Lung microvascular endothelial cell (primary cell): ENCODE measurements at regions not wholly inside any gene's neighbourhood (a gene's known extent, or its start where the extent isn't known, plus 50 kb on each side); places are given as distances from the start of the nearest gene placed in this dataset.

ENCODE experiments used
- DNase-seq, 2 donors: peaks; one replicate each; pipeline versions ENCODE4 v3.0.0 to v3.0.0-alpha.2; 2010; ENCODE audit warnings: low read depth in 2 of 2

DNA sequence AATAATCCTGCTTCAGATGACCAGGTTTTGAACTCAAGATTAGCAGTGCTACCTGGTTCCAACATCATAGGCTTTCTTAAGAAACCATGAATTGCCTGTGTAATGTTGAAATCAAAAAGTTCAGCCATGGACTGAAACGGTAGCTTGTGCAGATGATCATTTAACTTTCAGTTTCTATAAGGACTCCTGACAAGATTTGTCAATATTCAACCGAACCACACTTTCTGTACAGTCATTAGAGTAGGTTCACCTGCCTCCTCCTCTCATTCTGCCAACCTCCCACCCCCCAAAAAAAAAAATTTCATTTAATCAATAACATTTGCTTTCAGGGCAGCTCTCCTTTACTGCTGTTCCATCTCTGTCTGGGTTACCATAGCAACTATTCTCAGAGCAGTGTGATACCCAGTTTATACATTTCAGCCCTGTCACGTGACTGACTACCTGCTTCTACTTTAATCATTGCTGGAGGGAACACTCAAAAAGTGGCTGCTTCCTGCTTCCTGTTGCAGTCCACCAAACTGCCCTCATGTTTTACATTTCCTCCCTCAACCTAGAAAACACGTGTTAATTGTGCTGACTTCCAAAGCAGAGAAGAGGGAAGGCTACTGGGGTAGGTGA, 275.5 kb downstream of the SS18 start:
- DNase-seq: no peak

DNA sequence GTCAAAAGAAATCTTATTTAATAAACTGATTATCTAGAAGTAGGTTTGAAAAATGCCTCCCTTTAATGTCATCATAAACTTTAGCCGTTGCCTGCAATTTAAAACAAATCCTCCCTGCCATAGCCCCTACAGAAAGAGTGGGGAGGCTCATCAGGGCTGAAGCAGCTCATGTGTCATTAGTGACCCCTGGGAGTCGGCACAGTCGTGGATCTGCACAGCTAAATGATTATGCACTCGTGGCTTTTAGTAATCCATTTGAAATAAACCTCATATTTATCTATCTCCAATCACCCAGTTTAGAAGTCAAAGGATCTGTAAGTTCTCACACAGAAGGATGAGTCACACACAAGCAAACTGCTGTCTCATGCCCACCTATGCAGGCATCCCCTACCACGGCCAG, 277.3 kb downstream of the SS18 start:
- DNase-seq: no peak

DNA sequence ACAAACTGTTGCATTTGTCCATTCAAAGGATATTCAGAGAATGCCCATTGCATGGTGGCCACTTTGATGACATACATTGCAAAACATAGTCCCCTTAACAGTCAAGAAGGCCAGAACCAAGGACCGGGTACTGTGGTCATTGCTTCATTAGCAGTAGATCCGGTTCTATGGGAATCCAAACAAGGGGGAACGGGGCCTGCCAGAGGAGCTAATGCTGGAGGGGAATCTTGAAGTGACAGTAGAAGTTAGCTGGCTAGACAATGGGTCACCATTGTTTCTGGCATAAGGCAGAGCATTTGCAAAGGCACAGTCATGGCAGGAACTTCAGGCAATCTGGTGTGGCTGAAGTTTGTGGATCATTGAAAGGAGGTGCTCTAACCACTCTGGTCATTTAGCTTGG, 279.7 kb downstream of the SS18 start:
- no peak for DNase-seq

DNA sequence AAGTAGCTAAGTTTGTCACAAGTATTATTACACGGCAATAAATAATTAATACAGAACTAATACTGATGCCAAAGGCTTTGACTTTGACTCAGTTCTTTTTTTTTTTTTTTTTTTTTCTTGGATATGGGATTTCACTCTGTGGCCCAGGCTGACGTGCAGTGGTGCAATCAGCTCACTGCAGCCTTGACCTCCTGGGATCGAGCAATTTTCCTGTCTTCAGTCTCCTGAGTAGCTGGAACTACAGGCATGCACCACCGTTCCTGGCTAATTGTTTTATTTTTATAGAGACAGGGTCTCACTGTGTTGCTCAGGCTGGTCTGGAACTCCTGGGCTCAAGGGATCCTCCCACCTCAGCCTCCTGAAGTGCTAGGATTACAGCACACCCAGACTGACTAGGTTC, 284.5 kb downstream of the SS18 start:
- DNase-seq: no peak

DNA sequence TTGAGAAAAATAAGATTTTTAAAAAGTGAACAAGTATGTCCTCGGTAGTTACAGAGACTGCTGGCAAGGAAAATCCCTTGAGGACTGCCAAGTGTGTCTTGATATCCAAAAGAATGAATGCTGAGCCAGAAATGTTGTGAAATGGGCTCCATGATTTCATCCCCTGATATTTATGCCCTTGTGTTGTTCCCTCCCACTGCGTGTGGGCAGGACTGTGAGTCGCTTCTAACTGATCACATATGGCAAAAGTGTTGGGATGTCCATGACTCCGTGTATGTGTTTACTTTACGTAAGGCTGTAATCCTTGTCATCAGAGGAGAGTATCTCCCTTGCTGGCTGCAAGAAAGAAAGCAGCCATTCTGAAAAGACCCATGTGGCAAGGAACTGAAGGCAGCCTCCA, 285.1 kb downstream of the SS18 start:
- no peak for DNase-seq

DNA sequence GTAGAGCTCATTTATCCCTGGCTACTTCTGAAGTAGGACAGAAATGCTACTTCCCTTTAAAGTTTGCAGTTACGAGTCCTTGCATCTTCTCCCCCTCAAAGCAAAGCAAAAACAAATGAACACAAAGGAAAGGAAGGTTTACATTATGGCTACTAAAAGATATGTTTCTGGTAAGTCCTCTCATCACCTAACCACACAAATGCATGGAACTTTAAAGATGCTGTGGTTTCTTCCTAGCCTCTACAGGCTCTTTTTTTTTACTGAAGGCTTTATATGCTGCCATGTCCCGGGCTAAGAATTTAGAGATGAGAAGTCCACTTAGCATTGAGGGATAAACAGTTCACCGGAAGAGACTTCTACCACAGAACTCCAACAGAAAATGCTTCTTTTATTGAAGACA, 291.2 kb downstream of the SS18 start:
- DNase-seq: no peak

DNA sequence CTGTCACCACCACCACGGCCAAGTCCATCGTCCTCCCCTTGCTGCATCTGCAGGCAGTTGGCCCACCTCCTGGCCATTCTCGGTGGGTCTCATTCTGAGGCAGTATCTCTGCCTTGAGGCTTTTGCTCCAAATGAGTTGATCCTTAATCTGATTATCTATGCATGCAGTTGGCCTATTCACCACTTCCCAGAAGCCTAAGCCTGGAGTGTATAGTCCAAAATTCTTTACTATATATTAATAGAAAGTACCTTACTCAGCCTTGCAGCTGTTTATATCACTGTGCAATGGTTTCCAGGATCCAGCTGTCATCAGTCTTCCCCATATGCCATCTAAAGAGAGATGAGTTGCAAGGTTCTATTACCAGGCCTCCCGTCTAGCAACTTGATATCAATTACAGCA, 292.4 kb downstream of the SS18 start:
- DNase-seq: no peak

DNA sequence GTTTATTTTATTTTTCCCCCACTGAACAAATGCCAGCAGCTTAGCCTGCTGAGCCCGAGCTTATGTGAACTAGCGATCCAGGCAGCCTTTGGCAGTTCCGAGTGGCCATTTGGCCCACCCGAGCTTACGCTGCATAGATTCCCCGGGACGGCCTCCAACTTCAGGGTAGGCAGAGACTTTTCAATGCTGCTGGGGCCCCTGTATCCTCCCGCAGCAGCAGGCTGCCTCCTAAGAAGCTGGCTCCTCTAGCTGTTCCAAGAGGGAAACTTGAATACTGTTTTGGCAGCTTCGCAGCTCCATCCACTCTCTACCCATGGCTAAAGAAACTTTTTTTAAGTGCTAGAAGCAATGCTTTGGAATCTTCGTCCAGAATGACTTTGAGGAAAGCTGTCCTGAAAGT, 295.2 kb downstream of the SS18 start:
- no peak for DNase-seq

DNA sequence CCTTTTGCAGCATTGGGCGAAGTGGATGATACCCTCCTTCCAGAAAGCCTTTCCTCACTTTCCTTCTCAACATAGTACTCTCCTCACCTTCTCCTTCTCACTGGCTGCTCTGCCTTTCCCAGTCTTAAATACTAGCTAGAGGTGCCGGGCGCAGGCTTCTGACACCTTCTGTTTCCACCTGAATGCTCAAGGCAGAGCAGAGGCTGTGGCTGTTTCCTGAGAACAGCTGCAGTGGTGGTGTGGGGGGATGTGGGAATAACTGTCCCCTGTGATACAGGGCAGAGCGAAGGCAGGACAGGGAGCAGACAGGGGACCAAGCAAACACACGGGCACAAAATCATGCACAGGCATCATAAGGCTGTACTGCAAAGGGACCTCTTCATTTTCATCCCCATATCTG, 303.1 kb downstream of the SS18 start:
- no peak for DNase-seq

DNA sequence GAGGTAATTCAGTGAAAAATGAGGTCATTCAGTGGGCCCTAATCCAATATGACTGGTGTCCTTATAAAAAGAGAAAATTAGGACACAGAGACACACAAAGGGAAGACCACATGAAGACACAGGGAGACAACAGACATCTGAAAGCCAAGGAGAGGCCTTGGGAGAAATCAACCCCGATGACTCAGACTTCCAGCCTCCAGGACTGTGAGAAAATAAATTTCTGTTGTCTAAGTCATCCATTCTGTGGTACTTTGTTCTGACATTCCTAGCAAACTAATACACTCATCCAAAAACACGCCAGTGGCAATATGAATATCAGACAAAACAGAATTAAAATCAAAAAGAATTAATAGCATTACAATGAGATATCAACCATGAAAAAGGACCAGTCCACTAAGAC, 303.7 kb downstream of the SS18 start:
- no peak for DNase-seq

DNA sequence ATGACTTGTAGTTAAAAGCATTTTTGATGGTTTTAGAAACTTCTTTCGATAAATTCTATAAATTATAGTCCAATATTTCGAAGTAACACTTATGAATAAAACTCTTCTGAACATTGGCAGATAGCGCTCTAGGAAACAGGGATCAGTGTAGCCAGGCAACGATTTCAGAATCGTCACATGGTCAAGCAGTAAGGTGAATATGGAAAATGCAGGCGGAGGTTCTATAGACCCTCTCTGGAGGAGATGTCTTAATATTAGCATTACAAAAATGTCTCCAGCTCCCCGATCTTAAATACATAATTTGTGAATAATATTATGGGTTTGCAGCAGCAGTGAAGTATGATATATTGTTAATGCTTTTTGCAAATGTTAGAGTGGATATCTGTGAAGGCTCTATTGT, 310.3 kb downstream of the SS18 start:
- no peak for DNase-seq

DNA sequence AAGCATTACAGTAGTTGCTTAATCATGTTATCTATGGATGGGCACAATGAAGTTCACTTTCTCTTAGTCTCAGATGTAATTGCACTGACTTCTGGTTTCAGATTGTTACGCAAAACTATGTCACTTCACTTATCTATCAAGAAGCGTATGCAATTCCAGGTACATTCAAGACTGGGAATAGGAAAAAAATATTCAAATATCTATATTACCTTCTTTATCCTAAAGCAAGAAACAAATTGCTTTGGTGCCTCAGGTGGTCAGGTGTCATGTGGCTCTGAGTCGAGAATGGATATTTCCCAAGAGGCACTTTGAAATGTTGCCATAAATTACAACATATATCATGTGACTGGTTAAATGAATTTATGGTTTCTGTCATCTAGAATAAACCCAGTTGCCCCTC, 318.6 kb downstream of the SS18 start:
- no peak for DNase-seq

DNA sequence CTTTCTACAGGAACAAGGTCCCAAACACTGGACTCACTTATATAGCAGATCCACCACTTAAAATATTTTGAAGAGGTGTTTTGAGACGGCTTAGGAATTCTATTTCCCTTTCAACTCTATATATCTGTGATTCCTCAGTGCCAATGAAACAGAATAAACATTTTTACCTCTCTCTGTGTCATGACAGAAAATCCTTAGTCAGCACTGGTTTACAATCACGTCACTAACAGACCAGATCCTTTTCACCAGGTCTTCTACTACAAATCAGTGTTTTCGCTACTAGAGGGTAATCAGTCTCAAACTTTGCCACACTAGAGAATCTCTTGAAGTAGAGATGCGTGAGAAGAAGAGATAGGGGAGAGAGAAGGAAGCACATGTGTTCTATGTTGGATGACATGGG, 325.6 kb downstream of the SS18 start:
- no peak for DNase-seq

DNA sequence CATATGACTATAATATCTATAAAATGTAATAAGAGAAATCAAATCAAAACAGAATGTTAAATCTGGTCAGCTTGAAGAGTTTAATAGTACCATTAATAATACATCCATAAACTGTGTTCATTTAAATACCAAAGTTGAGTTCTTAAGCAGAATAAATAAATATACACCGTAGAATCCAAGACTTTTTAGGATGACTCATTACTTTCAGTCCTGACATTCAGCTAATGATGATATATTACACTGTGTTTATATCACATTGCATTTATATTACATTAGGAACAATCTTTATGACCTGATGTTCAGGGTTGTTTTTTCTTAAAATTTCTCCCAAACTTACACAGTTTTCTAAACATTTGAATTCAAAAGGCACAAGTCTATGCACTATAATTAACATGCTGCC, 331.3 kb downstream of the SS18 start:
- no peak for DNase-seq

DNA sequence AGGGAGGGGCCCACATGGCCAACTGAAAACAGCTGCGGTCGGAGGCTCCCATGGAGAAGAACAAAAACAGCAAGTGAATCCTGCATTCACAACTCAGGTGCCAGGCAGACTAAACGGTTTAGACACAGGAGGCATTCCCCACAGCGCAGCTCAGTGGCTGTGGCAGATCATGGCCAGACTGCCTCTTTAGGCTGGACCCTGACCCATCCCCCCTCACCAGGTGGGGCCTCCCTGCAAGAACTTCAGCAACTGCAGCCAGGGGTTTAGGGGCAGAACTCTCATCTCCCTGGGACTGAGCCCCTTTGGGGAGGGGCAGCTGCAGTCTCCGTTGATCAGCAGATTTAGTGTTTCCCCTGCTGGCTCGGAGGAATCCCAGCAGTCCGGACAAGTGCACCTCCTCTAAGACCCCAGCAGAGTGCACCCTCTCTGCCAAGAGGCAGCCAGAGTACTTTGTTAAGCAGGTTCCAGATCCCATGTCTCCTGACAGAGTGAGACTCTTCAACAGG, 346.7 kb downstream of the SS18 start:
- no peak for DNase-seq

DNA sequence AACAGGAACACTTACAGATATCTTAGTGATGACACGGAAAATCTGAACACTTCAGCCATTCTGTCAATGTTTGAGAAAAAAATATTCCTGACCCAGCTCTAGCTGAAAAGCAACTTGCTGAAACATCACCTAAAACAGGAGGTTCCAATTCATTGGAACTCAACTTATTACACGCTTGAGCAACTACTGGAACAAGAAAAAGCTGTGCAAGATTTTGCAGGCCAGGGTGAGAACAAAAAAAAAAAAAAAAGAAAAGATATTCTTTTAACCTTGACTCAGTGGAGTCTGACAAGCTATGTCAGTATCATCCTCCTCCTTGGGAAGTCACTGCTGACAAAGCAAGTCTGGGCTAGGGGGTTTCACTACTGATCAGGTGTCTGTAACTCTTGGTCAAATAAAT, 351.0 kb downstream of the SS18 start:
- DNase-seq: no peak

DNA sequence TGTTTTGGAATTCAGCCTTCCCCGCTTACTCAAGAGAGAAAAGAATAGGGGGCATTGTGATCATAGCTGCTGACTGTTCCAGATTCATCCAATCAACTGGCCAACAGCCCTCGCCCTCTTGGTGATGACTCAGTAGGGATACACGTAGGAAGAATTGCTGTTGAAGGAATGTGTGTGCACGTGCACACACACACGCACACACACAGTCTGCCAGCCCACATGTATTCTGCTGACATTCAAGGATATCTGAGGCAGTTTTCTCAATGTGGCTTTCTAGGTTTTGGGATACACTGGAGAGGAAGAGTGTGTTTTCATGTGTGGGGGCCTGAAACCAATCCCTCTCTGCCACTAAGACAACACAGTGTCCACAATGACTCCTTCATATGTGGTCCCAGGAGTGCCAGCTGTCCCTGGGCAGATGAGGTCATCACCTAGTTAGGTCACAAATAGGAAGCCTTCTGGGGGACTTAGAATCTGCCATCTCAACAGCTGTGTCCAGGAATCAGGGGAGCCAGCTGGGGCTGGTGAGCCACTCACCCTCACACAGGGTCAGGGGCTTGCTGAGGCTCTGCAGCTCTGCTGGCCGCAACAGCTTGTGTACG, 352.6 kb downstream of the SS18 start:
- no peak for DNase-seq

DNA sequence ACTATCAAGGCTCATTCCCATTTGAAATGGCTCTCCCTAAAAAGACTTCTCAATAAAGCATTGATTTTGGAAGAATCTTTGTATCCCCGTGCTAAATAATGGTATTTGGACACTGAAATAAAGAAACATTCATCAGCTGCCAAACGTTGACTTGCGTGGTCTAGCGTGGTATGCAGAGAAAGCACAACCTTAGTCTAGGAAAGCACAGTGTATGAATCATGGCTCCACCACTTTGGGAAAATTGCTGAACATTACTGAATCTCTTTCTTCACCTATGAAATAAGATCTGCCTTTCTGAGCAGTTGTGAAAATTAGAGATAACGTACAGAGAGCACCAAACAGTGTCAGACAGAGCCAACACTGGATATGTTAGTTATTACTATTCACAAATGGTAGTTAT, 353.9 kb downstream of the SS18 start:
- no peak for DNase-seq

DNA sequence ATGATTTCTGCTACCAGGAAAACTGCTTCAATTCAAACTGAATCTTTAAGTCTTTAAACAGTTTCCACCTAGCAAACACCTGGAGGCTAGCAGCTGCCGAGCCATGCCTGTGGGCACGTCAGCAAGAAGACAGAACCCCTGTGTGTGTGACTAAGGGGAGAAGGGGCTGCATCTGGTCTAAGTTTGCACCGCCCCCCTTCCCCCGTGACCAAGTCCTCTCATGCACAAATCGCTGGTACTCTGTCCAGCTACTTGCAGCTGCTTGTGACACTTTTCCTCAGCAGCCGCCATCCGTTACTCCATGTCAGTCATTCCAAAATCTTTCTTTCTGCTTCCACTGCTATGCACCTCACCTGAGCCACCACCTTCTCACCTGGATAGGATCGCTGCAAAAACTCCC, 355.0 kb downstream of the SS18 start:
- DNase-seq: no peak

DNA sequence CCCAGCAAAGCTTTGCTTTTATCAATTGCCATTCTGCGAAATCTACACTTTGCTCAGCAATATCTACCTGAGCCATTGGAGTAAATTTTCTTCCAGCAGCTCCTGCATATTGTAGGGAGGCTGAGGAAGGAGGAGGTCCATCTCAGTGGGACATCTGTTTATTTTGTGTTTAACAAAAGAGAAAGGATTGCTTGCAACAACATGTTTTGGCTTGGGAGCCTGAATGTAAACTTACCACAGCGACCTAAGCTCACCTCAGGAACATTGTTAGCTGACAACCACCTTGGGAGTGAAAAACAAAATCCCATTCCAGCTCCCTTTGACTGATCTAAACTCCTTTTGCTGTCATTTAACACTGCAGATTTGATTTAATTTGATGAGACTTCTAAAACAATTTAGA, 356.1 kb downstream of the SS18 start:
- no peak for DNase-seq

DNA sequence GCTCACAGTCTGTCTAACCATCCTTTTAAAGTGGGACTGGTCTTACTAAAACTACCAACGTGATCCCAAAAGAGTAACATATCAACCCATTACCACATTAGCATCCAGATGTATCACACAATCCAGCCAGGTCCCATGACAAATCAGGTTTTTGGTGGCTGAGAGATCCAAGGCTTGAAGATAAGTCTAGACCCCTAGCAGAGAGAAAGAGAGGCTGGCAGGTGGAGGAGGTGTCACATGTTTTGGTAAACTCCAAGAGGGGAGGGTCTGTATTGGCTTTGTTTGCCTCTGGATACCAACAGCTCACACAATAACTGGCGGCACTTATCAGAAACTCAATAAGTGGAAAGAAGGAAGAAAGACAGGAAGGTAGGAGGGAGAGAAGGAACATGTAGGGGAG, 357.6 kb downstream of the SS18 start:
- no peak for DNase-seq

DNA sequence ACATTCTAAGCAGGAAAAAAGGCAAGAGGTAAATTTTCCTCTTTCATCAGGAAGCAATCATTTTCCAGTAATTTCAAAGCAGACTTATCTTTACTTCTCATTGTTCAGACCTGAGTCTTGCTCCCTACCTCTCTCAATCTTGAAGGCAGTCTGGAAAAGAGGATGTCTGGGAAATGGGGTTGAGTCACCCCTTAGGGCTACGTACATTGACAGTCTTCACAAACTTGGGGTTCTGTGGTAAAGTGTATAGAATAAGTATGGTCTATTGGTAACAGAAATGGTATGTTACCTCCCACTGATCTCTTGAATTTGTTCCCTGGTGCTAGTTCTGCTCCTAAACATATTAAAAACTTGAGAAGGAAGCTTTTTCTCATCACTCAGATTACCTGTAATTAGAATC, 361.3 kb downstream of the SS18 start:
- DNase-seq: no peak

DNA sequence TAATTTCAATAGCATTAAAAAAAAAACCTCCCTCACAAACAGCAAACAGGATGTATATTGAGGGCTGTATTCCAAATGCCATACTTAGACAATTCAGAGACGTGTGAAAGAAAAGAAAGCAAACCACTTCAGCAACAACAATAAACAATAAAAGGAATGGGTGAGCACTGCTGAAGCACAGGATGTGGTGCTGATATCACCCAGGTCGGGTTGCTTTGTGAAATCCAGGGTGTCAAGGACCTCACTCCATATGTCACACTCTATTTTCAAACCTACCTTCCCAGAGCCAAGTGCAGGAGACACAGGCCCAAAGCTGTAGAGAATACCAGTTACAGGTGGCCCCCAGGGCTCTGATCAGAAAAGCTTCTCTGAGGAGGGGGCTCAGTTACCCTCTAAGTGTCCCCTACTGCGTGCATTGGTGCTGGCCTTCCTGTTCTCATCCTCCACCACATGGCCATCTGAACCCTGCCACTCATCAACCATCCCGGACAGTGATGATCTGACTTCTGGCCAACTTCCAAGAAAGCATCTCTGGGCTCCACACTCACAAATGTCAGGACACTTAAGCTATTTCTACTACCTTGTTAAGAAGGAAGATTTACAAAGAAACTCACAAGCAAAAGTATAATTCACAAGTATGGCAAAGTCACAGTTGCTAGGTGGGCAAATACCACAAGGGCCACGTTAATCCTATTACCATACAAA, 363.0 kb downstream of the SS18 start:
- DNase-seq: no peak
